Right hindlimb (tissue), 1 donor: ENCODE measurements at regions not wholly inside any gene's neighbourhood (a gene's known extent, or its start where the extent isn't known, plus 50 kb on each side); places are given as distances from the start of the nearest gene placed in this dataset.
"Not testable (repeated sequence)": the region's sequence is repeated elsewhere in the genome, so short reads cannot be mapped to it uniquely, and the experiment has no call there.

Experiments
- DNase-seq: peaks from one replicate; pipeline ENCODE4 v3.0.0-alpha.2; 2018

DNA sequence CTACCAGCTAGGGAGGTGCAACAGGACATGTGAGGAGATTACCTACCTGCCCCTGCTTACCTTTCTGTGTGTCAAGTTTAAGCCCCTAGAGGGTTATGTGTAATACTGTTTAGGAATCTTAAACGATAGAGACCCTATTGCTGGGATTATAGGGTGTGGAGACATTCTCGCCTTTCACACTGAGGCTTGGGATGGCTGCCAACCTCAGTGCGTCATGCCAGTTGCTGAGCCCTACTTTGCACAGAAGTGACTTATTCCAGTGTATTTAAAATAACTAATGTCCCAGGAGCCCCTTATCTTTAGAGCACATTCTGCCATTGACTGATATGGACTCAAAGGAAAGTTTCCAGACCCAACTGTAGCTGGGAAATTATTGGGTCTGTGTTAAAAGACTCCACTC is 76.6 kb upstream of the XPA start:
- DNase-seq: no peak

DNA sequence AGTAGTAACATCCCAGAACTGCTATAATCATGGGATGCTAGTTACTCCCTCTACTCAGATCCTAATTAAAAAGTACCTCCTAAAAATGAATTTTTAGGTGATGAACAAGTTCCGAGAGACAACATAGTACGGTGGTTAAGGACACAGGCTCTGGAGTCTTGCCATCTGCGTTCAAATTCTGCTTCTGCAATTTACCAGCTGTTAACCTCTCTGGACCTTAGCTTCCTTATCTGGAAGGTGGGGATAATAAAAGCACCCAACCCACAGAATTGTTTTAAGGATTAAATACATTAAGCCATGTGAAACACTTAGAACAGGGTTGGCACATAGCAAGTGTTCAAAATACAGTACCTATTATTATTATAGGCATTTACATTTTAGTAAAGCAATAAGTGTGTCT is 77.5 kb upstream of the XPA start:
- DNase-seq: no peak

DNA sequence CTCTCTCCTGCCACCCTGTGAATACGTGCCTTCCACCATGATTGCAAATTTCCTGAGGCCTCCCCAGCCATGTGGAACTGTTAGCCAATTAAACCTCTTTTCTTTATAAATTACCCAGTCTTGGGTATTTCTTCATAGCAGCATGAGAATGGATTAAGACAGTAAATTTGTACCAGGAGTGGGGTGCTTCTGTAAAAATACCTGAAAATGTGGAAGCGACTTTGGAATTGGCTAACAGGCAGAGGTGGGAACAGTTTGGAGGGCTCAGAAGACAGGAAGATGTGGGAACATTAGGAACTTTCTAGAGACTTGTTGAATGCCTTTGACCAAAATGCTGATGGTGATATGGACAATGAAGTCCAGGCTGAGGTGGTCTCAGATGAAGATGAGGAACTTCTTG is 74.3 kb upstream of the FOXE1 start:
- DNase-seq: not testable (repeated sequence)

DNA sequence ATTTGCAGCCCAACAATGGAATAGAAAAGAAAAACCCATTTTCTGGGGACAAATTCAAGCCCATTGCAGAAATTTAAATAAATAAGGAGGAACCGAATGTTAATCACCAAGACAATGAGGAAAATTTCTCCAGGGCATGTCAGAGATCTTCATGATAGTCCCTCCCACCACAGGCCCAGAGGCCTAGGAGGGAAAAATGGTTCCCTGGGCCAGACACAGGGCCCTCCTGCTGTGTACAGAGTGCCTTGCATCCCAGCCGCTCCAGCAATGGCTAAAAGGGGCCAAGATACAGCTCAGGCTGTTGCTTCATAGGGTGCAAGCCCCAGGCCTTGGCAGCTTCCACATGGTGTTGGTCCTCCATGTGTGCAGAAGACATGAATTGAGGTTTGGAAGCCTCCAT is 73.4 kb upstream of the FOXE1 start:
- DNase-seq: no peak

DNA sequence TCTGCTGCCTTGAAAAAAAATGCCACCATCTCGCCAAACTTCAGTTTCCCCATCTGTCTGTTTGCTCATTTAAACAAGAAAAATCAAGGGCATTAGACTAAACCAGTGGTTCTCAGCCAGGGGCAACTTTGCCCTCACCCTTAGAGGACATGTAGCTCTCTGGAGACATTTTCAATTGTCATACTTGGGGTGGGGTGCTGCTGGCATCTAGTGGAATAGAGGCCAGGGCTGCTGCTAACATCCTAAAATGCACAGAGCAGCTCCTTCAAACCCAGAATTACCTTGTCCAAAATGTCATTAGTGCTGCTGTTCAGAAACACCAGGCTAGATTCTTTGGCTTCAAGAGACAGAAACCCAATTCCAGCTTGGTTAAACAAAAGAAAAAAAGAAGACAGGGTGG is 71.1 kb upstream of the FOXE1 start:
- no peak for DNase-seq

DNA sequence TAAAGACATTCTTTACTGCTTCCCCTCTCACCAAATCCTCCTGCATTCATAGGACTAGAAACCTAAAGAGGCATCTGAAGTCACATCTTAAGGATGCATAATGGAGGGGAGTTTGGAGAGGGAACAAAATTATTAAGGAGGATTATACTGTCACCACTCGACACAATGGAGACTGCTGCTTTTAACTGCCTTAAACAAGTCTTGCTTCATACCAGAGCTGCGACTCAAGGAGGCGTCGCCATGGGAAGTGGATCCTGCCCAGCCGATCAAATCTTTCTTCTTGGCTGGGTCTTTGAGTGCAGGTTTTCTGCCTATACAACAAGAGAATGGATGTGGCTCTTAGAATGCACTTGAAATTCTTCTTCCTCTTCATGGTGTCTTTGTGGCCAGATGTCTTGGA is 66.7 kb upstream of the FOXE1 start:
- DNase-seq: no peak

DNA sequence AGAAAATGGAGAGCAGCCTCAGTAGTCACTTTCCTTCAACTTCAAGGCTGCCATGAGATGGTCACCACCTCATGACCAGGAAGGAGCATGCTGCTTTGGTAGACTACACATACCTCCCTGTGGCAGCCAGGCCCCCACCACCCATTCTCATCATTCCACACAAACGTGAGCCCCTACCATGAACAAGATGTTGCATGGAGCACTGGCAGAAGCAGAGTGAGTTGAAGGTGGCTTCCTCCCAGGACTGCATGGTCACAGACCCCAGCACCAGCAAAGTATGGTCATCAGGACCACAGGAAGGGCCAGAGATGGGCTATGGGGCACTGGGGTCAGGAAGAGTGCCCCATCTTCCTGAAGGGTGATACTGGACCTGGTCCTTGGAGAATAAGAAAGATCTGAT is 65.5 kb upstream of the FOXE1 start:
- DNase-seq: no peak

DNA sequence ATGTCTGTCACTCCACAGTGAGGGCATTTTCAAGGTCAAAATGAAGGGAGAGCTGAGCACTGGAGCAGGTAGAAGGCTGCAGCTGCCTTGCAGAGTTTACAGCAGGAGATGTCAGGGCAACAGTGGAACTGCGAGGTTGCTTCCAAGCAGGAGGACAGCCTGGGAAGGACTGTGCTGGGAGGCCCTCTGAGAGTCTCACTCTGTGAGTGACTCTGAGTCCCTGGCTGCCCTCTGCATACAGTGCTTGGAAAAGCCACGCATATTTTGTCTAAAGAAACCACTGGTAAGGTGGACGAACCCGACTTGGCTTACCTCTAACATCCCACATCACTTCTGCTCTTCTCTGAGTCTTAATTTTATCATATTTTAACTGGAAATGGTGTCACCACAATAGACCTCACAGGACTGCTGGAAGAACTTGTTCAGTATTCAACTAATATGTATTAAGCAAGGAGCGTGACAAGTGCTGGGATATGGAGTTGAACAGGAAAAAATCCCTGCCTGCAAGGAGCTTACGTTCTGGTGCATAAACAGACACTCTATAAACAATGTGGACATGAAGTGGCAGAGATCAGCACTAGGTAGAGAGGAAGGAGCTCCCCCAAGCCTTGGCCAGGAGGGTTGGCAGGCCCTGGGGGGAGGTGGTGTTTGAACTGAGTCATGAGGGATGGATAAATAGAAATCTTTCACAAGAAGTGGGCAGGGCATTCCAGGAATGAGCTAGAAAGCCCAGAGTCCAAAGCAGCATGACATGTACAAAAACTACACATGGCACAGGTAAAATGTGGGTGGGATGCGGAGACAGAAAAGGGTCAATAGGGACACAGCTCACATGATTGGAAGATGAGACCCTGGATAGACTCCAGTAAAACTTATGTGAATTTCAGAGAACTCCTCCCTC is 64.0 kb upstream of the FOXE1 start:
- no peak for DNase-seq

DNA sequence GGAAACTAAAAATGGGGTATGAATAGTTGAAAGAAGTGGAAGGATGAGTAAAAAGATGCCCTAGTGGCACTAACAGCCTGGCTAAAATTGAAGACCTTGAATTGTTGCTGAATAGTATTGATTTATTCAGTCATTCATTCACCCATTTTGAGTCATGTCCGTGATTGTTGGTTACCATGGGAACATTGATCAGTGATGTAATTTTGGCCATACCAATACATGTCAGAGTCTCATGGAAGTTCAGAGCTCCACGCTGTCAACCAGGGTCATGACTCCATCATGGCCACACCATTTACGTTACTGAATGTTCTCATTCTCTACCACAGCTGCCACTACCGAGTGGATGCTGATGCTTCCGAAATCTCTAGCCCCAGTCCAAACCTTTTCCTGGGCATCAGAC is 62.5 kb upstream of the FOXE1 start:
- DNase-seq: no peak

DNA sequence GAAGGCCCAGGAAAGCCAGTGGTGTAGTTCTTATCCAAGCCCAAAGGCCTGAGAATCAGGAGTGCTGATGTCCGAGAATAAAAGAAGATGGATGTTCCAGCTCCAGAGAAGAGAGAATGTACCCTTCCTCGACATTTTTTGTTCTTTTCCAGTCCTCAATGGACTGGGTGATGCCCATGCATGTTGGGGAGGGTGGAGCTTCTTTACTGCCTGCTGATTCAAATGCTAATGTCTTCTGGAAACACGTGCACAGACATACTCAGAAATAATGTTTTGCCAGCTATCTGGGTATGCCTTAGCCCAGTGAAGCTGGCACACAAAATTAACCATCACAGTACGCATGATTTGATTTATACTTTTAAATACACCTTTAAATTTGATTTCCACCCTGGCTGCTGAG is 61.5 kb upstream of the FOXE1 start:
- DNase-seq: no peak

DNA sequence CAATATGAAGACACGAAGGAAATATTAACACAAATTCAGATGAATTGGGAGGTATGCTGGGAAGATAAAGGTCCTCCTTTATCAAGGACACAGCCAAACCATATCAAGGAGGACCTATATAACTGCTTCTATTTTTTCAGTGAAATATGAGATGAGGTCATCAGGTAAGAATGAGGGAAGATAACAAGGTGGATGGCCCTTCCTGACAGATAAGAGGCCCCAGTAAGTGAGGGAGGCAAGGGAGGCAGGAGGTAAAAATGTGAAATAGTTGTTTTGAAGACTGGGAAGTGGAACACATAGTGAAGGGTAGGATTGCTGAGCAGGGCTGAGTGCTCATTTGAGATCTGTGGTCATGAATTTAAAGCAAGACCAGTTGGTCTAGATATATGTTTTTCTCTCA is 60.0 kb upstream of the FOXE1 start:
- no peak for DNase-seq

DNA sequence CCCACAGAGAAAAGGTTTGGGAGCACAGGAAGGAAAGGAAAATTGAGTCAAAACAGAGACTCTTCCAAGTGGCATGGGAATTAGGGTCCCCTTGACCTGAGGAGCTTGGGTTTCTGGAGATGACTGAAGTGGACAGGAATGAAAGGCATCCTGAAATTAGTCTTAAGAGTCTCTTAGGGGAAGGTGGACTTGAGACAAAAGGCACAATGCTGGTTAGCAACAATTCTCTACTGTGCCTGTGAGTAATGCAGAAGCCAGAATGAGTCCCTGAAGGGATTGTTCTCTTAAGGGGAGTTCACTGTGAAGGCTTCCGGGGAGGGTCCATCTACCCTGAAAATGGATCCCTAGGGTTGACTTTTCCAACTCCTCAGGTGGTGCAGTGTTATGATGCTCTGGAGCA is 58.4 kb upstream of the FOXE1 start:
- no peak for DNase-seq

DNA sequence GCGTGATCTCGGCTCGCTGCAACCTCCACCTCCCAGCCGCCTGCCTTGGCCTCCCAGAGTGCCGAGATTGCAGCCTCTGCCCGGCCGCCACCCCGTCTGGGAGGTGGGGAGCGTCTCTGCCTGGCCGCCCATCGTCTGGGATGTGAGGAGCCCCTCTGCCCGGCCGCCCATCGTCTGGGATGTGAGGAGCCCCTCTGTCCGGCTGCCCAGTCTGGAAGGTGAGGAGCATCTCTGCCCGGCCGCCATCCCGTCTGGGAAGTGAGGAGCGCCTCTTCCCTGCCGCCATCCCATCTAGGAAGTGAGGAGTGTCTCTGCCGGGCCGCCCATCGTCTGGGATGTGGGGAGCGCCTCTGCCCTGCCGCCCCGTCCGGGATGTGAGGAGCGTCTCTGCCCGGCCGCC is 56.9 kb upstream of the FOXE1 start:
- not testable (repeated sequence) for DNase-seq

DNA sequence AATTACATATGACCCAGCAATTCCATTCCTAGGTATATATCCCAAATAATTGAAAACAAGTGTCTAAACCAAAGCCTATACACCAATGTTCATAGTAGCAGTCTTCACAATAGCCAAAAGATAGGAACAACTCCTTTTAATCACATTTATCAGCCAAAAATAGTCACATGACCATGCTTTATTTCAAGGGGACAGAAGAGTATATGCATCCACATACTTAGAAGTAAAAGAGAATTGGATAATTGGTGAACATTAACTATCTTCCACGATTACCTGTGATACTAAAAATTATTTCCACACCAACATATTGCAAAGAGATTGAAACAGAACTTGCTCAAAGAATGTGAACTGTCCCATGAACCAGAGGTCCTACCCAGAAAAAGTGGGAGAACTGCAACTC is 51.8 kb upstream of the FOXE1 start:
- DNase-seq: no peak

DNA sequence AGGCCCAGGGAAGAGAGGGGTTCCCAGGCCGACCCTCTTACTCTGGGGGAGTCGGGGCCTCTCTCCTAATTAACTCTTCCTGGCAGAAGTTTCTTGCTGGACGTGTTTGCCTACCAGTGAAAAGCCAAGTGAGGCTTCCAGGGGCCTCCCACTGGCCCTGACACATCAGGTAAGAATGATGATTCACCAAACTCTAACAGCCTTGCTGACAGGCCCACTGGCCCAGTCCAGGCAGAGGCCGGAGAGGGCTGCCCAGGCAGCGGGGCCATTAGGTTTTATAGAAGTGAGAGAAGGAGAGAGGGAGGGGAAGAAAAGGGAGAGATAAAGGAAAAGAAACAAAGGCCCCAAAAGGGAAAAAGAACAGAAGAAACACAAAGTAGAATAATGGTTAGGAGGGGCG is 50.8 kb upstream of the FOXE1 start:
- DNase-seq: no peak

DNA sequence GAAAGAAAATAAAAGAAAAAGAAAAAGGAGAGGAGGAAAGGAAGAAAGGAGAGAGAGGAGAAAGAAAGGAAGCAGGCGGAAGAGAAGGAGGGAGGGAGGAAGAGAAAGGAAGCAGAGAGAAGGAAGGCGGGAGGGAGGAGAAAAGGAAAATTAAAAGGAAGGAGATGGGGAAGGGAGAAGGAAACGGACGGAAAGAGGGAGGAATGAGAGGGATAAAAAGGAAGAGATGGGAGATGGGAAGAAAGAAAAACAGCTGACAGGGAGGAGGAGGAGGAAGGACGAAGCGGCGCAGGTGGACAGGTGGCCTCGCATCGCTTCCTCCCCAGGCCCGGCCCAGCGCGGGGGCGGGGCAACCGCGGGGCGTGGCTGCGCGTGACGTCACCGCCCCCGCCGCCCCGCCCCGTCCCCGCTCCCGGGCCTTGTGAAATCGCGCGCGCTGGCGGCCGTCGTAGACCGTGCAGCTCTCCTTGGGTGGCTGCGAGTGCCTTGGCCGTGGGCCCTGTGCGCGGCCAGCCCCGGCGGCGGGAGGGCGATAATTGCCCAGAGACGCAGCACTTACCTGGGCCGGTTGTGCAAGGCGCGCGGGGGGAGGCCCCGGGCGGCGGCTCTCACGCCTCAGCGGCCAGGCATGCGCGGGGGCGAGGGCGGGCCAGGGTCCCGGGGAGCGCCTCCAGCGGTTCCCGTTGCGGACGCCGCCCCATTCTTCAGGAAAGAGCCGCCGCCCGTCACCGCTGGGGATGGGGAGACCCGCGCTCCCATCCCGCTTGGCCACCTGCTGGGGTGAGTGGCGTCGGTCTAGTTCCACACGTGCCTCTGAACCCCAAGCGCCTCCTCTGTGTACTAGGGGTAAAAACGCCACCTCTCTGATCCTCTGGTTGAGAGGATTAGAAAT is 49.6 kb upstream of the FOXE1 start:
- DNase-seq: peak; percentile 63
